Adrenal gland (tissue), 9 donors: ENCODE measurements at regions not wholly inside any gene's neighbourhood (a gene's known extent, or its start where the extent isn't known, plus 50 kb on each side); places are given as distances from the start of the nearest gene placed in this dataset.
A peak's percentile ranks its signal among the peaks of the same experiment; 100 is the strongest.

ENCODE experiments used
- DNase-seq, 7 donors: peaks; one replicate each; pipeline ENCODE4 v3.0.0-alpha.2; 2019 to 2020
- H3K27ac ChIP-seq, 5 donors: fragments of 200-600 bp; sonication (generic) in 4 of 5; 1 replicate in 3 of 5; 2 replicates in 2 of 5; pipeline versions ENCODE4 v1.5.1 to v1.8.0; 2016 to 2020; ENCODE audit warnings: mild to moderate bottlenecking in 1 of 5
- H3K27me3 ChIP-seq: fragments of 200-600 bp; 2 replicates; pipeline ENCODE4 v1.8.0; 2021
- H3K36me3 ChIP-seq, 2 donors: fragments of 200-600 bp; replicated peaks in 1 of 2; 1 replicate in 1 of 2; 2 replicates in 1 of 2; pipeline versions ENCODE4 v1.5.1 to v1.8.0; 2018 to 2022
- H3K4me1 ChIP-seq, 2 donors: fragments of 200-600 bp; replicated peaks in 1 of 2; 1 replicate in 1 of 2; 2 replicates in 1 of 2; pipeline versions ENCODE4 v1.5.1 to v1.8.0; 2018 to 2021
- H3K4me3 ChIP-seq, 4 donors: fragments of 200-600 bp; sonication (generic) in 3 of 4; one replicate each; pipeline ENCODE4 v1.5.1; 2016 to 2018
- H3K9me3 ChIP-seq, 3 donors: fragments of 200-600 bp; sonication (generic) in 1 of 3; replicated peaks in 1 of 3; 1 replicate in 2 of 3; 2 replicates in 1 of 3; pipeline versions ENCODE4 v1.5.1 to v1.8.0; 2016 to 2021
- CTCF ChIP-seq, 6 experiments: fragments of 450-650 bp in 4 of 6; fragments of 200-600 bp in 2 of 6; sonication (generic) in 1 of 6; IDR thresholded peaks; 1 replicate in 5 of 6; 2 replicates in 1 of 6; pipeline versions ENCODE4 v1.5.1 to v1.8.0; 2016 to 2021; ENCODE audit warnings: antibody characterized with exemption in 6 of 6, mild to moderate bottlenecking in 2 of 6, moderate library complexity in 1 of 6
- POLR2A ChIP-seq, 2 donors: fragments of 450-650 bp; IDR thresholded peaks; one replicate each; pipeline ENCODE4 v1.6.1; 2017; ENCODE audit warnings: antibody characterized with exemption in 2 of 2, mild to moderate bottlenecking in 2 of 2, moderate library complexity in 1 of 2
- WGBS, 4 donors: extraction: QIAGEN DNeasy Blood & Tissue Kit in 2 of 4; methylation state at CpG; one replicate each; pipeline versions ENCODE4 v1.1.5 to v1.1.7; 2013 to 2017; 5-methylcytosine and 5-hydroxymethylcytosine counted together
- intact Hi-C, 2 donors: fragments of 100-400 bp; cut with DNase I; formaldehyde crosslinking; loops; one replicate each; pipeline versions ENCODE4 v1.14.1 to v1.15.0; 2022 to 2023
- donor health status: healthy with polysubstance abuse.
- donor health status: Bipolar disorder and iron deficiency.
- donor health status: DM: yes; HTN: yes; CAD: no.
- donor health status: DM: no; HTN: no; CAD: no.
- donor health status: DM: no; HTN: no; CAD: no.

- no peak overlapping the region for H3K27ac ChIP-seq
- no peaks in the 10 kb centered on the region for H3K36me3 ChIP-seq
- no peak for TF ChIP-seq POLR2A (IDR thresholded peaks at IDR 0.05)
- no peak for TF ChIP-seq CTCF (IDR thresholded peaks at IDR 0.05)
- no peaks in the 10 kb centered on the region for H3K27me3 ChIP-seq
- intact Hi-C loops, result no loop called here
- no peaks in the 10 kb centered on the region for H3K9me3 ChIP-seq
- no peak for DNase-seq
- peaks cover 8 to 75% of the 10 kb centered on the region in 2 donors for H3K4me1 ChIP-seq
- no peak overlapping the region for H3K4me3 ChIP-seq
Measured at GRCh38 chr7:131029002-131029401, 295.0 kb upstream of the KLF14 start.

- no peak overlapping the region for H3K4me3 ChIP-seq
- peaks cover 15 to 80% of the 10 kb centered on the region in 2 donors for H3K4me1 ChIP-seq
- no peaks in the 10 kb centered on the region for H3K36me3 ChIP-seq
- no peaks in the 10 kb centered on the region for H3K9me3 ChIP-seq
- H3K27me3 ChIP-seq, result no peaks in the 10 kb centered on the region
- 63 to 69% (median 68%) methylated on average over 7 of the region's 7 CpGs for WGBS, 4 donors
- intact Hi-C loops, result no loop called here
- no peak overlapping the region for H3K27ac ChIP-seq
- no peak for DNase-seq
- TF ChIP-seq POLR2A (IDR thresholded peaks at IDR 0.05) (no peak), CTCF (IDR thresholded peaks at IDR 0.05) (no peak)
Measured at GRCh38 chr7:131031099-131031868, 296.4 kb upstream of the MKLN1 start.

- no peak for TF ChIP-seq CTCF (IDR thresholded peaks at IDR 0.05)
- no peak for TF ChIP-seq POLR2A (IDR thresholded peaks at IDR 0.05)
- peaks cover 8 to 70% of the 10 kb centered on the region in 2 donors for H3K4me1 ChIP-seq
- no peak for DNase-seq
- intact Hi-C loops, result no loop called here
- H3K9me3 ChIP-seq, result no peaks in the 10 kb centered on the region
- H3K27ac ChIP-seq, result no peak overlapping the region
- no peaks in the 10 kb centered on the region for H3K36me3 ChIP-seq
- H3K27me3 ChIP-seq, result no peaks in the 10 kb centered on the region
- 90 to 95% (median 95%) methylated on average over 6 of the region's 6 CpGs for WGBS, 4 donors
- no peak overlapping the region for H3K4me3 ChIP-seq
Measured at GRCh38 chr7:131032786-131033185, 294.9 kb upstream of the MKLN1 start.

- Histone ChIP-seq H3K36me3 (no peaks in the 10 kb centered on the region), H3K4me3 (no peak overlapping the region), H3K27me3 (no peaks in the 10 kb centered on the region), H3K4me1 (peaks cover 19 to 69% of the 10 kb centered on the region in 2 donors), H3K9me3 (no peaks in the 10 kb centered on the region), H3K27ac (peak overlapping the region in 2 of 5 donors; percentile 19 to 20)
- TF ChIP-seq POLR2A (IDR thresholded peaks at IDR 0.05), result no peak
- TF ChIP-seq CTCF (IDR thresholded peaks at IDR 0.05), result no peak
- 69 to 85% (median 81%) methylated on average over 9 of the region's 9 CpGs for WGBS, 4 donors
- intact Hi-C loops, result no loop called here
- DNase-seq, result peak in 6 of 7 donors; percentile 66 to 83 (median 76)
Measured at GRCh38 chr7:131034166-131034881, 293.4 kb upstream of the MKLN1 start.
